K562 (cell line): ENCODE measurements at regions not wholly inside any gene's neighbourhood (a gene's known extent, or its start where the extent isn't known, plus 50 kb on each side); places are given as distances from the start of the nearest gene placed in this dataset.

Source experiments
- ATAC-seq: fragments of 200-7000 bp; cut with Tn5 transposase; 3 replicates; pipeline ENCODE4 v1.9.1; 2020; ENCODE audit warnings: moderate library complexity
- BruUV-seq: library from RNA; stranded (reverse); fragments of 400-500 nt; replicated peaks from 2 replicates; lab custom pipeline; 2021; lab: Mats Ljungman, UMichigan
- CTCF ChIA-PET: fragments of 300-600 bp; formaldehyde crosslinking; extraction: SDS; loops from one replicate; lab custom pipeline; 2021; ENCODE audit warnings: low intra/inter-chr PET ratio; lab: Yijun Ruan, JAX
- POLR2A ChIA-PET: fragments of 300-600, 350-650 bp; sonication (Branson Sonifier 250); formaldehyde crosslinking; extraction: SDS; loops from one replicate; lab custom pipeline; 2021; ENCODE audit warnings: antibody characterized with exemption, inconsistent platforms; lab: Yijun Ruan, JAX
- DNase-seq, 4 experiments: peaks; one replicate each; pipeline versions ENCODE4 v3.0.0 to v3.0.0-alpha.2; 2011 to 2018; ENCODE audit warnings: low spot score in 3 of 4, mixed read lengths in 3 of 4; ENCODE audit errors: extremely low read depth in 1 of 4
- FAIRE-seq: peaks from 2 replicates; lab custom pipeline; 2011; peaks lifted over from hg19 to GRCh38; lab: Jason Lieb, UNC
- H2AFZ ChIP-seq: 2 replicates; pipeline ENCODE4 v1.6.0; 2011; ENCODE audit warnings: low read depth, low read length, control low read depth, inconsistent platforms
- H3K27ac ChIP-seq: fragments of 200-600 bp; 3 replicates; pipeline ENCODE4 v1.8.0; 2011; ENCODE audit warnings: low read depth, mild to moderate bottlenecking, control low read depth, inconsistent platforms, low read length, moderate library complexity, mixed read lengths; ENCODE audit errors: extremely low read depth
- H3K27me3 ChIP-seq, 2 experiments: fragments of 300-600 bp in 1 of 2; 2 replicates in 1 of 2; 3 replicates in 1 of 2; pipeline versions ENCODE4 v1.6.0 to v1.8.0; 2011; ENCODE audit warnings: inconsistent platforms in 2 of 2, low read length in 2 of 2, mild to moderate bottlenecking in 1 of 2, mixed read lengths in 1 of 2, moderate library complexity in 1 of 2; ENCODE audit not compliant: control insufficient read depth in 2 of 2, insufficient read depth in 2 of 2
- H3K36me3 ChIP-seq: fragments of 300-600 bp; 3 replicates; pipeline ENCODE4 v1.8.0; 2011; ENCODE audit warnings: mild to moderate bottlenecking, low read length, inconsistent platforms; ENCODE audit not compliant: control insufficient read depth, insufficient read depth
- H3K4me1 ChIP-seq, 2 experiments: fragments of 200-600 bp in 1 of 2; replicated peaks in 1 of 2; 2 replicates in 1 of 2; 3 replicates in 1 of 2; pipeline versions ENCODE4 v1.5.1 to v1.8.0; 2011; ENCODE audit warnings: inconsistent platforms in 2 of 2, low read length in 2 of 2, mild to moderate bottlenecking in 1 of 2, mixed read lengths in 1 of 2, moderate library complexity in 1 of 2; ENCODE audit not compliant: control insufficient read depth in 2 of 2, insufficient read depth in 2 of 2
- H3K4me2 ChIP-seq: 2 replicates; pipeline ENCODE4 v1.6.1; 2011; ENCODE audit warnings: low read length, control low read depth, inconsistent platforms, mixed read lengths; ENCODE audit not compliant: insufficient read depth
- H3K4me3 ChIP-seq: fragments of 200-600 bp; sonication (generic), shearing (Covaris generic); 2 replicates; pipeline ENCODE4 v1.5.1; 2016; ENCODE audit warnings: control low read depth, inconsistent platforms
- H3K79me2 ChIP-seq: fragments of 200-600 bp; 3 replicates; pipeline ENCODE4 v1.8.0; 2011; ENCODE audit warnings: low read length, inconsistent platforms; ENCODE audit not compliant: control insufficient read depth, insufficient read depth
- H3K9ac ChIP-seq, 2 experiments: 2 replicates each; pipeline versions ENCODE4 v1.6.0 to v1.6.1; 2011; ENCODE audit warnings: low read depth in 2 of 2, low read length in 2 of 2, control low read depth in 1 of 2, inconsistent platforms in 1 of 2, mild to moderate bottlenecking in 1 of 2, mixed read lengths in 1 of 2; ENCODE audit not compliant: insufficient read depth in 1 of 2
- H3K9me1 ChIP-seq: one replicate; pipeline ENCODE4 v1.6.0; 2011; ENCODE audit warnings: inconsistent platforms, mild to moderate bottlenecking, low read length, moderate library complexity; ENCODE audit not compliant: control insufficient read depth, insufficient read depth
- H3K9me3 ChIP-seq: replicated peaks from 2 replicates; pipeline ENCODE4 v1.5.1; 2011; ENCODE audit warnings: low read depth, low read length, inconsistent platforms; ENCODE audit not compliant: control insufficient read depth, insufficient read depth
- H4K20me1 ChIP-seq: replicated peaks from 2 replicates; pipeline ENCODE4 v1.6.1; 2011; ENCODE audit warnings: low read length, inconsistent platforms, mixed read lengths; ENCODE audit not compliant: control insufficient read depth, insufficient read depth
- CTBP1 ChIP-seq: fragments of 450-650 bp; IDR thresholded peaks from 2 replicates; pipeline ENCODE4 v1.6.1; 2016; ENCODE audit warnings: borderline replicate concordance
- ZNF121 ChIP-seq: sonication (generic); formaldehyde crosslinking; conservative IDR thresholded peaks from 2 replicates; pipeline ENCODE4 v1.8.0; 2022; ENCODE audit warnings: missing genetic modification reagents
- WGBS: fragments of 100-300 bp; shearing (Covaris generic); methylation state at CpG from one replicate; pipeline ENCODE4 v1.1.6; 2016; ENCODE audit warnings: low coverage, mixed read lengths; ENCODE audit not compliant: insufficient coverage; ENCODE audit errors: missing lambda C conversion rate; 5-methylcytosine and 5-hydroxymethylcytosine counted together
- in situ Hi-C: fragments of 300-500 bp; cut with MboI; formaldehyde crosslinking; loops from 4 replicates; pipeline ENCODE4 v1.15.0; 2018; ENCODE audit warnings: inconsistent platforms, mixed read lengths
- intact Hi-C: fragments of 100-400 bp; cut with micrococcal nuclease; formaldehyde crosslinking; loops from 2 replicates; pipeline ENCODE4 v1.14.2; 2022
- TF ChIP-seq, protein P1 (sequence below): fragments of 250-450 bp; sonication (Bioruptor Pico); IDR thresholded peaks from 2 replicates; pipeline ENCODE4 v1.5.0; 2020; ENCODE audit warnings: mild to moderate bottlenecking, borderline replicate concordance
- TF ChIP-seq, protein P2 (sequence below), 2 experiments: fragments of 450-650 bp in 1 of 2; sonication (generic) in 1 of 2; formaldehyde crosslinking in 1 of 2; IDR thresholded peaks; 2 replicates each; pipeline versions ENCODE4 v1.7.1 to v1.9.0; 2016 to 2022; ENCODE audit warnings: inconsistent platforms in 1 of 2, mild to moderate bottlenecking in 1 of 2, missing genetic modification reagents in 1 of 2

DNA sequence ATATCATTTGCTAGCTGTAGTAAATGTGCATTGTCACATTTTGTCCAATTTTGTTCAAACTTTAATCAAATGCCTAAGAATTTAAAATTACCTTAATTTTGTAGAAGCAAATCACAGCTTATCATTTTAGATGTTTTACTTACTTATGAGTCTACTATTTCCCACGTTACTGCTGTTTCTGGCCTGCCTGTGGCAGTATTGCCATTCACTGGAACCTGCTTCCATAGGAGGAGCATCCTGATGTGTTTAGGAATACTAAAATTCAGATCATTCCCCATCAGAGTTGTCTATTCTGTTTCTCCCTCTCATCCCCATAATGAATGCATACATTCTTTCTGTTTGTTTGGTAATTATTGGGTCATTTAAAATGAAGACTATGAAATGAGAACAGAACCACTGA, 119.5 kb upstream of the SNRPN start:
- no peak overlapping the region for H3K4me2 ChIP-seq
- DNase-seq (no peak), ATAC-seq (no peak), FAIRE-seq (no peak)
- H3K4me1 ChIP-seq: no peaks in the 10 kb centered on the region
- no peaks in the 10 kb centered on the region for H3K36me3 ChIP-seq
- H3K27ac ChIP-seq: no peak overlapping the region
- TF ChIP-seq CTBP1: no peak
- TF ChIP-seq, protein P1, sequence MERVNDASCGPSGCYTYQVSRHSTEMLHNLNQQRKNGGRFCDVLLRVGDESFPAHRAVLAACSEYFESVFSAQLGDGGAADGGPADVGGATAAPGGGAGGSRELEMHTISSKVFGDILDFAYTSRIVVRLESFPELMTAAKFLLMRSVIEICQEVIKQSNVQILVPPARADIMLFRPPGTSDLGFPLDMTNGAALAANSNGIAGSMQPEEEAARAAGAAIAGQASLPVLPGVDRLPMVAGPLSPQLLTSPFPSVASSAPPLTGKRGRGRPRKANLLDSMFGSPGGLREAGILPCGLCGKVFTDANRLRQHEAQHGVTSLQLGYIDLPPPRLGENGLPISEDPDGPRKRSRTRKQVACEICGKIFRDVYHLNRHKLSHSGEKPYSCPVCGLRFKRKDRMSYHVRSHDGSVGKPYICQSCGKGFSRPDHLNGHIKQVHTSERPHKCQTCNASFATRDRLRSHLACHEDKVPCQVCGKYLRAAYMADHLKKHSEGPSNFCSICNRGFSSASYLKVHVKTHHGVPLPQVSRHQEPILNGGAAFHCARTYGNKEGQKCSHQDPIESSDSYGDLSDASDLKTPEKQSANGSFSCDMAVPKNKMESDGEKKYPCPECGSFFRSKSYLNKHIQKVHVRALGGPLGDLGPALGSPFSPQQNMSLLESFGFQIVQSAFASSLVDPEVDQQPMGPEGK: no peak
- TF ChIP-seq, protein P2, sequence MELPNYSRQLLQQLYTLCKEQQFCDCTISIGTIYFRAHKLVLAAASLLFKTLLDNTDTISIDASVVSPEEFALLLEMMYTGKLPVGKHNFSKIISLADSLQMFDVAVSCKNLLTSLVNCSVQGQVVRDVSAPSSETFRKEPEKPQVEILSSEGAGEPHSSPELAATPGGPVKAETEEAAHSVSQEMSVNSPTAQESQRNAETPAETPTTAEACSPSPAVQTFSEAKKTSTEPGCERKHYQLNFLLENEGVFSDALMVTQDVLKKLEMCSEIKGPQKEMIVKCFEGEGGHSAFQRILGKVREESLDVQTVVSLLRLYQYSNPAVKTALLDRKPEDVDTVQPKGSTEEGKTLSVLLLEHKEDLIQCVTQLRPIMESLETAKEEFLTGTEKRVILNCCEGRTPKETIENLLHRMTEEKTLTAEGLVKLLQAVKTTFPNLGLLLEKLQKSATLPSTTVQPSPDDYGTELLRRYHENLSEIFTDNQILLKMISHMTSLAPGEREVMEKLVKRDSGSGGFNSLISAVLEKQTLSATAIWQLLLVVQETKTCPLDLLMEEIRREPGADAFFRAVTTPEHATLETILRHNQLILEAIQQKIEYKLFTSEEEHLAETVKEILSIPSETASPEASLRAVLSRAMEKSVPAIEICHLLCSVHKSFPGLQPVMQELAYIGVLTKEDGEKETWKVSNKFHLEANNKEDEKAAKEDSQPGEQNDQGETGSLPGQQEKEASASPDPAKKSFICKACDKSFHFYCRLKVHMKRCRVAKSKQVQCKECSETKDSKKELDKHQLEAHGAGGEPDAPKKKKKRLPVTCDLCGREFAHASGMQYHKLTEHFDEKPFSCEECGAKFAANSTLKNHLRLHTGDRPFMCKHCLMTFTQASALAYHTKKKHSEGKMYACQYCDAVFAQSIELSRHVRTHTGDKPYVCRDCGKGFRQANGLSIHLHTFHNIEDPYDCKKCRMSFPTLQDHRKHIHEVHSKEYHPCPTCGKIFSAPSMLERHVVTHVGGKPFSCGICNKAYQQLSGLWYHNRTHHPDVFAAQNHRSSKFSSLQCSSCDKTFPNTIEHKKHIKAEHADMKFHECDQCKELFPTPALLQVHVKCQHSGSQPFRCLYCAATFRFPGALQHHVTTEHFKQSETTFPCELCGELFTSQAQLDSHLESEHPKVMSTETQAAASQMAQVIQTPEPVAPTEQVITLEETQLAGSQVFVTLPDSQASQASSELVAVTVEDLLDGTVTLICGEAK (IDR thresholded peaks at IDR 0.05): no peak
- TF ChIP-seq, protein P2 (CRISPR knock-in tag; IDR thresholded peaks at IDR 0.05): no peak
- no peak for TF ChIP-seq ZNF121
- H4K20me1 ChIP-seq: no peaks in the 10 kb centered on the region
- H3K9ac ChIP-seq: no peak overlapping the region
- H3K4me3 ChIP-seq: no peak overlapping the region
- CTCF ChIA-PET: no interaction called here
- H3K9me3 ChIP-seq: no peaks in the 10 kb centered on the region
- POLR2A ChIA-PET: no interaction called here
- H3K79me2 ChIP-seq: no peaks in the 10 kb centered on the region
- no peak overlapping the region for H2AFZ ChIP-seq
- intact Hi-C loops (no loop called here), in situ Hi-C loops (no loop called here)
- no TSS peak for BruUV-seq
- H3K27me3 ChIP-seq: no peaks in the 10 kb centered on the region
- H3K9me1 ChIP-seq: no peaks in the 10 kb centered on the region
- WGBS: 0% methylated on average over 1 of the region's 1 CpG
